ENCODE measurements at regions not wholly inside any gene's neighbourhood (a gene's known extent, or its start where the extent isn't known, plus 50 kb on each side); places are given as distances from the start of the nearest gene placed in this dataset.

DNA sequence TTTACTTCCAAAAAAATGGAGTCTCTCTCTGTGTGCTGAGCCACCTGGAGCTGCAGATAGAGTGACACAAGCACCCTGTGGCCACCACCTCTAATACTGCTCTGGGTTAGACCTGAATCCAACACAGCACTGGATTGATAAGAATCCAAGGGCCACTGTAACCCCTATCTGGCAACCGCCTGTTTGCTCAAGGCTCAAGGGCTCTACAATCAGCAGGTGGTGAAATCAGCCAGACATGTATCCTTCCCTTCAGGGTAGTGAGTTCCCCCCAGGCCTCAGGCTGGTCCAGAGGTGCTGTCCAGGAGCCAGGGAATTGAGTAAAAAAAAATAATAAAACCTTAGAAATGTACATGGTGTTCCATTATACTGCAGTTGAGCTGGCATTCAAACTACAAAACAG lies 509.0 kb downstream of the KIF4B start:
- TF ChIP-seq, protein P1, sequence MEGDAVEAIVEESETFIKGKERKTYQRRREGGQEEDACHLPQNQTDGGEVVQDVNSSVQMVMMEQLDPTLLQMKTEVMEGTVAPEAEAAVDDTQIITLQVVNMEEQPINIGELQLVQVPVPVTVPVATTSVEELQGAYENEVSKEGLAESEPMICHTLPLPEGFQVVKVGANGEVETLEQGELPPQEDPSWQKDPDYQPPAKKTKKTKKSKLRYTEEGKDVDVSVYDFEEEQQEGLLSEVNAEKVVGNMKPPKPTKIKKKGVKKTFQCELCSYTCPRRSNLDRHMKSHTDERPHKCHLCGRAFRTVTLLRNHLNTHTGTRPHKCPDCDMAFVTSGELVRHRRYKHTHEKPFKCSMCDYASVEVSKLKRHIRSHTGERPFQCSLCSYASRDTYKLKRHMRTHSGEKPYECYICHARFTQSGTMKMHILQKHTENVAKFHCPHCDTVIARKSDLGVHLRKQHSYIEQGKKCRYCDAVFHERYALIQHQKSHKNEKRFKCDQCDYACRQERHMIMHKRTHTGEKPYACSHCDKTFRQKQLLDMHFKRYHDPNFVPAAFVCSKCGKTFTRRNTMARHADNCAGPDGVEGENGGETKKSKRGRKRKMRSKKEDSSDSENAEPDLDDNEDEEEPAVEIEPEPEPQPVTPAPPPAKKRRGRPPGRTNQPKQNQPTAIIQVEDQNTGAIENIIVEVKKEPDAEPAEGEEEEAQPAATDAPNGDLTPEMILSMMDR (IDR thresholded peaks at IDR 0.05) = no peak
- TF ChIP-seq SIN3A (IDR thresholded peaks at IDR 0.05; ENCODE audit: borderline replicate concordance, insufficient read depth, low read depth, low read length) (no peak), POLR2AphosphoS5 (IDR thresholded peaks at IDR 0.05; ENCODE audit: low read depth, low read length) (no peak), TCF7L2 (IDR thresholded peaks at IDR 0.05; ENCODE audit: low read depth, low read length) (no peak)
- TF ChIP-seq, protein P2, sequence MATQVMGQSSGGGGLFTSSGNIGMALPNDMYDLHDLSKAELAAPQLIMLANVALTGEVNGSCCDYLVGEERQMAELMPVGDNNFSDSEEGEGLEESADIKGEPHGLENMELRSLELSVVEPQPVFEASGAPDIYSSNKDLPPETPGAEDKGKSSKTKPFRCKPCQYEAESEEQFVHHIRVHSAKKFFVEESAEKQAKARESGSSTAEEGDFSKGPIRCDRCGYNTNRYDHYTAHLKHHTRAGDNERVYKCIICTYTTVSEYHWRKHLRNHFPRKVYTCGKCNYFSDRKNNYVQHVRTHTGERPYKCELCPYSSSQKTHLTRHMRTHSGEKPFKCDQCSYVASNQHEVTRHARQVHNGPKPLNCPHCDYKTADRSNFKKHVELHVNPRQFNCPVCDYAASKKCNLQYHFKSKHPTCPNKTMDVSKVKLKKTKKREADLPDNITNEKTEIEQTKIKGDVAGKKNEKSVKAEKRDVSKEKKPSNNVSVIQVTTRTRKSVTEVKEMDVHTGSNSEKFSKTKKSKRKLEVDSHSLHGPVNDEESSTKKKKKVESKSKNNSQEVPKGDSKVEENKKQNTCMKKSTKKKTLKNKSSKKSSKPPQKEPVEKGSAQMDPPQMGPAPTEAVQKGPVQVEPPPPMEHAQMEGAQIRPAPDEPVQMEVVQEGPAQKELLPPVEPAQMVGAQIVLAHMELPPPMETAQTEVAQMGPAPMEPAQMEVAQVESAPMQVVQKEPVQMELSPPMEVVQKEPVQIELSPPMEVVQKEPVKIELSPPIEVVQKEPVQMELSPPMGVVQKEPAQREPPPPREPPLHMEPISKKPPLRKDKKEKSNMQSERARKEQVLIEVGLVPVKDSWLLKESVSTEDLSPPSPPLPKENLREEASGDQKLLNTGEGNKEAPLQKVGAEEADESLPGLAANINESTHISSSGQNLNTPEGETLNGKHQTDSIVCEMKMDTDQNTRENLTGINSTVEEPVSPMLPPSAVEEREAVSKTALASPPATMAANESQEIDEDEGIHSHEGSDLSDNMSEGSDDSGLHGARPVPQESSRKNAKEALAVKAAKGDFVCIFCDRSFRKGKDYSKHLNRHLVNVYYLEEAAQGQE (IDR thresholded peaks at IDR 0.05; ENCODE audit: insufficient read depth in 1 of 2, low read depth in 2 of 2, low read length in 1 of 2) = no peak
